ENCODE measurements at regions not wholly inside any gene's neighbourhood (a gene's known extent, or its start where the extent isn't known, plus 50 kb on each side); places are given as distances from the start of the nearest gene placed in this dataset.

- no peak for TF ChIP-seq CTCF (IDR thresholded peaks at IDR 0.05)
- TF ChIP-seq EP300 (IDR thresholded peaks at IDR 0.05): no peak
Measured at GRCh38 chr5:18397891-18398290, 763.6 kb downstream of the TAF11L14 start.
